ENCODE measurements at regions not wholly inside any gene's neighbourhood (a gene's known extent, or its start where the extent isn't known, plus 50 kb on each side); places are given as distances from the start of the nearest gene placed in this dataset.

GRCh38 chr13:53135301-53135700 lies 106.7 kb downstream of the OLFM4 start:
- no peak overlapping the region for H3K4me3 Mint-ChIP-seq
- no peaks in the 10 kb centered on the region for H3K36me3 Mint-ChIP-seq (ENCODE audit: insufficient read depth)
- H3K27me3 Mint-ChIP-seq (ENCODE audit: low read depth): no peaks in the 10 kb centered on the region
- no peaks in the 10 kb centered on the region for H3K9me3 Mint-ChIP-seq
- DNase-seq (no peak), ATAC-seq (no peak)
- no peaks in the 10 kb centered on the region for H3K4me1 Mint-ChIP-seq (ENCODE audit: low read depth)

- H3K27me3 Mint-ChIP-seq (ENCODE audit: low read depth): no peaks in the 10 kb centered on the region
- H3K9me3 Mint-ChIP-seq: no peaks in the 10 kb centered on the region
- H3K4me1 Mint-ChIP-seq (ENCODE audit: low read depth): no peaks in the 10 kb centered on the region
Observed at GRCh38 chr13:53136554-53137215, 108.1 kb downstream of the OLFM4 start.

GRCh38 chr13:53137779-53138178 lies 109.2 kb downstream of the OLFM4 start:
- no peaks in the 10 kb centered on the region for H3K27me3 Mint-ChIP-seq (ENCODE audit: low read depth)

More at GRCh38 chr13:53136554-53137215, 108.1 kb downstream of the OLFM4 start:
- DNase-seq (no peak), ATAC-seq (no peak)
- Mint-ChIP-seq H3K36me3 (ENCODE audit: insufficient read depth) (no peaks in the 10 kb centered on the region), H3K4me3 (no peak overlapping the region)

GRCh38 chr13:53138376-53139036 lies 109.9 kb downstream of the OLFM4 start:
- ATAC-seq (no peak), DNase-seq (no peak)
- no peaks in the 10 kb centered on the region for H3K27me3 Mint-ChIP-seq (ENCODE audit: low read depth)
- no peak overlapping the region for H3K4me3 Mint-ChIP-seq
- no peaks in the 10 kb centered on the region for H3K9me3 Mint-ChIP-seq
- H3K4me1 Mint-ChIP-seq (ENCODE audit: low read depth): no peaks in the 10 kb centered on the region
- no peaks in the 10 kb centered on the region for H3K36me3 Mint-ChIP-seq (ENCODE audit: insufficient read depth)

More at GRCh38 chr13:53137779-53138178, 109.2 kb downstream of the OLFM4 start:
- DNase-seq (no peak), ATAC-seq (no peak)
- no peak overlapping the region for H3K4me3 Mint-ChIP-seq
- H3K9me3 Mint-ChIP-seq: no peaks in the 10 kb centered on the region
- no peaks in the 10 kb centered on the region for H3K4me1 Mint-ChIP-seq (ENCODE audit: low read depth)
- no peaks in the 10 kb centered on the region for H3K36me3 Mint-ChIP-seq (ENCODE audit: insufficient read depth)

- DNase-seq: no peak
- no peaks in the 10 kb centered on the region for H3K36me3 Mint-ChIP-seq (ENCODE audit: insufficient read depth)
- no peaks in the 10 kb centered on the region for H3K9me3 Mint-ChIP-seq
- ATAC-seq: no peak
- H3K4me3 Mint-ChIP-seq: no peak overlapping the region
- H3K4me1 Mint-ChIP-seq (ENCODE audit: low read depth): no peaks in the 10 kb centered on the region
- H3K27me3 Mint-ChIP-seq (ENCODE audit: low read depth): peaks cover 6% of the 10 kb centered on the region
Observed at GRCh38 chr13:53141336-53141735, 112.7 kb downstream of the OLFM4 start.

- H3K4me3 Mint-ChIP-seq: no peak overlapping the region
- no peaks in the 10 kb centered on the region for H3K36me3 Mint-ChIP-seq (ENCODE audit: insufficient read depth)
- no peaks in the 10 kb centered on the region for H3K4me1 Mint-ChIP-seq (ENCODE audit: low read depth)
- H3K27me3 Mint-ChIP-seq (ENCODE audit: low read depth): peaks cover 6% of the 10 kb centered on the region
- no peak for DNase-seq
- no peaks in the 10 kb centered on the region for H3K9me3 Mint-ChIP-seq
- no peak for ATAC-seq
Observed at GRCh38 chr13:53142306-53142705, 113.7 kb downstream of the OLFM4 start.

- Mint-ChIP-seq H3K9me3 (no peaks in the 10 kb centered on the region), H3K4me1 (ENCODE audit: low read depth) (no peaks in the 10 kb centered on the region), H3K36me3 (ENCODE audit: insufficient read depth) (no peaks in the 10 kb centered on the region), H3K27me3 (ENCODE audit: low read depth) (peaks cover 6% of the 10 kb centered on the region), H3K4me3 (no peak overlapping the region)
- ATAC-seq (no peak), DNase-seq (no peak)
Observed at GRCh38 chr13:53143757-53144339, 115.2 kb downstream of the OLFM4 start.

GRCh38 chr13:53144826-53145225 lies 116.2 kb downstream of the OLFM4 start:
- Mint-ChIP-seq H3K36me3 (ENCODE audit: insufficient read depth) (no peaks in the 10 kb centered on the region), H3K9me3 (no peaks in the 10 kb centered on the region), H3K27me3 (ENCODE audit: low read depth) (peaks cover 6% of the 10 kb centered on the region), H3K4me3 (no peak overlapping the region), H3K4me1 (ENCODE audit: low read depth) (no peaks in the 10 kb centered on the region)
- DNase-seq (no peak), ATAC-seq (no peak)

GRCh38 chr13:53150568-53150967 lies 122.0 kb downstream of the OLFM4 start:
- Mint-ChIP-seq H3K36me3 (ENCODE audit: insufficient read depth) (no peaks in the 10 kb centered on the region), H3K27me3 (ENCODE audit: low read depth) (peaks cover 10% of the 10 kb centered on the region), H3K4me3 (no peak overlapping the region), H3K4me1 (ENCODE audit: low read depth) (no peaks in the 10 kb centered on the region), H3K9me3 (no peaks in the 10 kb centered on the region)
- ATAC-seq (no peak), DNase-seq (no peak)

GRCh38 chr13:53151336-53152056 lies 122.9 kb downstream of the OLFM4 start:
- Mint-ChIP-seq H3K27me3 (ENCODE audit: low read depth) (peaks cover 10% of the 10 kb centered on the region), H3K36me3 (ENCODE audit: insufficient read depth) (no peaks in the 10 kb centered on the region), H3K4me3 (no peak overlapping the region), H3K4me1 (ENCODE audit: low read depth) (no peaks in the 10 kb centered on the region), H3K9me3 (no peaks in the 10 kb centered on the region)
- DNase-seq (no peak), ATAC-seq (peak; percentile 73 to 82)

GRCh38 chr13:53152057-53152421 lies 123.4 kb downstream of the OLFM4 start:
- Mint-ChIP-seq H3K27me3 (ENCODE audit: low read depth) (peaks cover 10% of the 10 kb centered on the region), H3K4me3 (no peak overlapping the region), H3K9me3 (no peaks in the 10 kb centered on the region), H3K36me3 (ENCODE audit: insufficient read depth) (no peaks in the 10 kb centered on the region), H3K4me1 (ENCODE audit: low read depth) (no peaks in the 10 kb centered on the region)
- DNase-seq (no peak), ATAC-seq (no peak)

GRCh38 chr13:53158201-53158600 lies 129.6 kb downstream of the OLFM4 start:
- Mint-ChIP-seq H3K4me3 (no peak overlapping the region), H3K36me3 (ENCODE audit: insufficient read depth) (no peaks in the 10 kb centered on the region)

GRCh38 chr13:53159431-53159830 lies 130.8 kb downstream of the OLFM4 start:
- Mint-ChIP-seq H3K4me1 (ENCODE audit: low read depth) (no peaks in the 10 kb centered on the region), H3K36me3 (ENCODE audit: insufficient read depth) (no peaks in the 10 kb centered on the region), H3K4me3 (no peak overlapping the region), H3K27me3 (ENCODE audit: low read depth) (peaks cover 13% of the 10 kb centered on the region), H3K9me3 (peaks cover 5% of the 10 kb centered on the region)
- ATAC-seq (no peak), DNase-seq (no peak)

More at GRCh38 chr13:53158201-53158600, 129.6 kb downstream of the OLFM4 start:
- Mint-ChIP-seq H3K4me1 (ENCODE audit: low read depth) (no peaks in the 10 kb centered on the region), H3K9me3 (peaks cover 5% of the 10 kb centered on the region), H3K27me3 (ENCODE audit: low read depth) (peaks cover 13% of the 10 kb centered on the region)
- no peak for DNase-seq
- no peak for ATAC-seq

GRCh38 chr13:53160211-53160610 lies 131.6 kb downstream of the OLFM4 start:
- no peak overlapping the region for H3K4me3 Mint-ChIP-seq
- H3K27me3 Mint-ChIP-seq (ENCODE audit: low read depth): peaks cover 10% of the 10 kb centered on the region
- ATAC-seq: no peak
- no peaks in the 10 kb centered on the region for H3K4me1 Mint-ChIP-seq (ENCODE audit: low read depth)
- no peaks in the 10 kb centered on the region for H3K36me3 Mint-ChIP-seq (ENCODE audit: insufficient read depth)
- H3K9me3 Mint-ChIP-seq: peaks cover 5% of the 10 kb centered on the region
- DNase-seq: no peak

Data from activated T-cell treated with anti-CD3 and anti-CD28 coated beads, Interleukin-2, amount 50 U/mL, for 4 hours (primary cell).